HG03342 (cell line): ENCODE measurements at regions not wholly inside any gene's neighbourhood (a gene's known extent, or its start where the extent isn't known, plus 50 kb on each side); places are given as distances from the start of the nearest gene placed in this dataset.
"Not testable (repeated sequence)": the region's sequence is repeated elsewhere in the genome, so short reads cannot be mapped to it uniquely, and the experiment has no call there.

Experiments
- ATAC-seq: cut with Tn5 transposase; IDR thresholded peaks from one replicate; pipeline ENCODE4 v1.9.1; 2021; ENCODE audit warnings: mild to moderate bottlenecking, moderate library complexity; ENCODE audit not compliant: unreplicated experiment

- no peak for ATAC-seq
These were observed 352.4 kb downstream of the QKI start for GRCh38 chr6:163766936-163767335.

GRCh38 chr6:163765335-163765734 lies 350.8 kb downstream of the QKI start:
- no peak for ATAC-seq

GRCh38 chr6:163764565-163764964 lies 350.0 kb downstream of the QKI start:
- ATAC-seq = no peak

- no peak for ATAC-seq
These were observed 347.0 kb downstream of the QKI start for GRCh38 chr6:163761481-163761880.

GRCh38 chr6:163760860-163761259 lies 346.3 kb downstream of the QKI start:
- no peak for ATAC-seq

GRCh38 chr6:163759542-163759941 lies 345.0 kb downstream of the QKI start:
- ATAC-seq = no peak

- no peak for ATAC-seq
These were observed 343.0 kb downstream of the QKI start for GRCh38 chr6:163757520-163757919.

GRCh38 chr6:163756079-163756478 lies 341.6 kb downstream of the QKI start:
- ATAC-seq = peak; percentile 100

GRCh38 chr6:163754866-163755265 lies 340.3 kb downstream of the QKI start:
- ATAC-seq = no peak

GRCh38 chr6:163753430-163753829 lies 338.9 kb downstream of the QKI start:
- no peak for ATAC-seq

GRCh38 chr6:163752446-163752845 lies 337.9 kb downstream of the QKI start:
- ATAC-seq = no peak

- ATAC-seq = no peak
These were observed 336.6 kb downstream of the QKI start for GRCh38 chr6:163751032-163751525.

- ATAC-seq = no peak
These were observed 336.0 kb downstream of the QKI start for GRCh38 chr6:163750431-163751031.

- ATAC-seq = no peak
These were observed 334.4 kb downstream of the QKI start for GRCh38 chr6:163748886-163749285.

GRCh38 chr6:163748036-163748435 lies 333.5 kb downstream of the QKI start:
- no peak for ATAC-seq

GRCh38 chr6:163747058-163747457 lies 332.5 kb downstream of the QKI start:
- not testable (repeated sequence) for ATAC-seq

GRCh38 chr6:163745536-163746400 lies 331.2 kb downstream of the QKI start:
- ATAC-seq = no peak

GRCh38 chr6:163744256-163744925 lies 329.9 kb downstream of the QKI start:
- ATAC-seq = no peak

GRCh38 chr6:163743796-163744195 lies 329.3 kb downstream of the QKI start:
- no peak for ATAC-seq

- ATAC-seq = no peak
These were observed 327.3 kb downstream of the QKI start for GRCh38 chr6:163741743-163742363.

GRCh38 chr6:163741342-163741741 lies 326.8 kb downstream of the QKI start:
- ATAC-seq = no peak
